GM18499 (cell line): ENCODE measurements at regions not wholly inside any gene's neighbourhood (a gene's known extent, or its start where the extent isn't known, plus 50 kb on each side); places are given as distances from the start of the nearest gene placed in this dataset.

Source experiments
- ATAC-seq: cut with Tn5 transposase; IDR thresholded peaks from one replicate; pipeline ENCODE4 v1.9.1; 2021; ENCODE audit warnings: moderate number of reproducible peaks; ENCODE audit not compliant: insufficient read depth, unreplicated experiment

GRCh38 chr11:128372977-128373376 is 214.4 kb downstream of the ETS1 start:
- ATAC-seq: no peak

GRCh38 chr11:128367573-128367972 is 219.8 kb downstream of the ETS1 start:
- no peak for ATAC-seq

- no peak for ATAC-seq
Observed at GRCh38 chr11:128365044-128365443, 222.3 kb downstream of the ETS1 start.

DNA sequence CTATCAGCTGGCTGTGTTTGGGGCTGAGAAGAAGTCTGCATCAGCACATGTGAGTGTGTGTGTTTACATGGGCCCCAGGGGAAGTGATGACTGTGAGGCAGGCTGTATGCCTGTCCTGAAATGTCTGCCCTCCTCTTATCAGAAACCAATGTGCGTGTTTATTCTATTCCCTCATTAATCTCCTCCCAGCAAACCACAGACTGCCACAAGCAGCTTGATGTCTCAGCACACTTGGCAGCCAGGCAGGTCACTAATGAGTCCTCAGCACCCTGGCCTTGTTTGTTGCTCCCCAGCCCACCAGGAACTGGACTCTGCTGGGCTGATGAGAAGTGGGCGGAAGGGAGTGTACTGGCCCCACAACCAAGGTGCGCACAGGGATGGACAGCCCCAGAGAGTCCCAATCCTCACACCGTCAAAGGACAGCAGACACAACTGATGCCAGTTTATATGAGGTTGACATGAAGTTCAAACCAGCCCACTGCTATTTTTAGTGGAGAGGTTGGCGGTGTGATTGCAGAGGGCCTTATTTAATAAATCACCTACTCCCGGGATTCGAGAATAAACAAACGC is 225.8 kb downstream of the ETS1 start:
- no peak for ATAC-seq

DNA sequence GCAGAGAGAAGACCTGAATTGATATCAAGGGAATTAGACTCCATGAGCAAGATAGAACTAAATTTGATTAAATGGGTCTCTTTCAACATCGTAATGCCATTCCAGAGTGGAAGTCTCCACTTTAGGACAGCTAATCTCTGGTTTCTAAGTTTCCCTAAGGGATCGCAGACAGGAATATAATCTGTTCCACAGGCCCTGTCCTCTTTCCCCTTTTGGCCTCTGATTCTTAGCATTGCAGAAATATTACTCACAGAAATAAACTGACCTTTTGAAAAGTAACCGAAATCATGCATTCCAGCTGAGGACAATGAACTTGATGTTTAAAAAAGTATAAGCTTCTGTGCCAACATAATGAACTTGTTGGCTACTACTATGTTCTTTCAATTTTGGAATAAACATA is 227.8 kb downstream of the ETS1 start:
- no peak for ATAC-seq

GRCh38 chr11:128357073-128357472 is 230.3 kb downstream of the ETS1 start:
- ATAC-seq: no peak

- no peak for ATAC-seq
Observed at GRCh38 chr11:128355558-128355957, 231.8 kb downstream of the ETS1 start.

DNA sequence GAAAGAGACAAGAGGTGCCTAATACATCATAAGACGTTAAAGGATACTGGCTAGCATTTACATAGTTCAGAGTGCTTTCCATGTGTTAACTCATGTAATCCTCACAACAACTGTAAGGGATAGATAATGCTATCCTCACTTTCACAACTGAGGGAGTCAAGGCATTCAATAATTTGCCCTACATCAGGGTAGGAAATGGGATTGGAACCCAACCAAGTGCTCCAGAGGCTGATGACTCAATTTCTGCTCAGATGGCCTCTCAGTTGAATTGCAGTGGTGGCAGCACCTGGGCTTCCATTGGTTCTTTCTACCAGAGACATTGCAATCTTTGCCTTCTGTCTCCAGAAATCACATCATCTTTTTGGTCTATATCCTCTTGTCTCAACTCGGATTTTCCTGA is 232.9 kb downstream of the ETS1 start:
- no peak for ATAC-seq

- ATAC-seq: no peak
Observed at GRCh38 chr11:128351168-128351567, 236.2 kb downstream of the ETS1 start.

DNA sequence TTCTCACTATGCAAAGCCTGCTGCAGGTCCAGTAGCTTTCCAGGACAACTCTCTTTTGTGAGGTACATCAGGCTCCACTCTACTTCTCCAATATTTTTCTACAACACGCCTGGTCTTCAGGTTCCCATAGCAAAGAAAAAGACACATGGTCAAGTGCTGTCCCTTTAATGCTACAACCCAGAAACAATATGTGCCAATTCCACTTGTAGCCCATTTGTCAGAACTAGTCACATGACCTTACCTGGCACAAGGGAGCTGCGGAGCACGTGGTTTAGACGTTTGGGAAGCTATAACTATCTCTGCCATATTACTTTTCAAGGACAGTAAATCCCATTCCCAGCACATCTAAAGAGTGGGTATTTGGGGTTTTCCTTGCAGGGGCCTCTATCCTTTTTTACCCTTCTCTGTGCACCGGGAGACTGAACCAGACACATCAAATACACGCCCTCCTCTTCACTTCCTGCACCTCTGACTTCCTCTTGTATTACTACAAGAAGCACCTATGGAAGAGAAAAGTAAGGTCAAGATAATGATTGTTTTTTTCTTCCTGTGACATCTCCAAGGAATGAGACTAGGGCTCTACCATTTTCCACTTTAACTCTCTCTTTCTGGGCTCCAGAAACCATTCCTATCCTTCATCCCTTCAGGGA is 237.6 kb downstream of the ETS1 start:
- no peak for ATAC-seq

DNA sequence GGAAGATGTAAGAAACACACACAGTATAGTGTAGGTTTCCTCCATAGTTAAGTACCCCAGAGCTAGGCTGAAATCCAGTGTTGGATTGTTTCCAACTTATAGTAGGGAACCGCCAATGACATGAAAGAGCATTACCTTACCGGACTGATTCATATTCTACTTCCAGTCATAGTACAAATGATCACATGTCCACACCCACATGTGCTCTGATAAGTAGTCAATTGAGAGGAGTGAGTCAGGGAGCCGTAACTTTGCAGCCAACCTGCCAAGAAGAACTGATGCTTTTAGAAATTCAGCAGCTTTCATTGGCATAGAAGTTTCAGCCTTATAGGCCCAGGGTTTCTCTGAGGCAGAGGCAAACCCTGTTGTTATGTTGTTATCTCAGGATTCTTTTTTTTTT is 240.6 kb downstream of the ETS1 start:
- no peak for ATAC-seq

- no peak for ATAC-seq
Observed at GRCh38 chr11:128345316-128345715, 242.0 kb downstream of the ETS1 start.

DNA sequence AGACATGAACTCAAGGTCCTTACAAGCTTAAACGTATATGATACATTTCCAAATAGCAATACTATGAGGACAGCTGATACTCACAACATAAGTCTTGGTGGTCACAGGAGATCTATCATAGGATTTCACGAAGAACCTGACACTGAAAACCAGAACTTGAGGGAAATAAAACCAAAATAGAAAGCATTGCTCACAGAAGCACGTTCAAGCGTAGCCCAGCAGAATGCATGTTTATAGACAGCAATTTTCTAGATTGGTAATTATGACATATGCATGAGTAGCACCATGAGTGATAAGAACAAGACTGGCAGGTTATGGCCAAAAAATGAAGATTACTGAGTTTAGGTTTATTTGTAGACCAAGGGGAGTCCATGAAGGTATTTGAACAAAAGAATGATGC is 243.5 kb downstream of the ETS1 start:
- ATAC-seq: no peak

- ATAC-seq: no peak
Observed at GRCh38 chr11:128343135-128343514, 244.2 kb downstream of the ETS1 start.

DNA sequence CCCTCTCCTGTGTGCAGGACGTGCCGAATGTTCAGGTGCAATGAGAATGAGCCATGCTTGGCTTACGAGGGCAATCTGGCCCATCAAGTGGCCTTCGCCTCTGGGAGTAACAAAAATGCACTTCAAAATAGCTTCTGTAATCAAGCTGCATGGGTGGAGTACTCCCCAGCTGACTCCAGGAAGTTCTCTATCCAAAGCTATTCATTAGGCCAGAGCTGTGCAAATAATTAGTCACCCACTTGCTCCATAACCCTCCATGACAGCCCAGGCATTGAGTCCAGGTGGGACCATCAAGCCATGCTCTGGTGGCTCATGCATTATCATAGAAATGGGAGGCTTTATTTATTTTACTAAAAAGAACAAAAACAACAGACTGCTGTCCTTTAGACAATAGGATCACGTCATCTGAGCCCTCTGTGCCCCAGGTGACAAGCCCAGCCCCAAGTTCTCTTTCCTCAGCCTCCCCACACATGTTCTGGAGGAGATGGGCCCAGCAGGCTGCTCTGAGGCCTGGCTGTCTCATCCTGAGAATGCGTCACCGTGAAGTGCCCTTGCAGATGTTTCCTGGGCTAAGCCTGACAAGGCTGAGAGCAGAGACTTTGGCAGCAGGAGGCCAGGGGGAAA is 244.7 kb downstream of the ETS1 start:
- no peak for ATAC-seq

DNA sequence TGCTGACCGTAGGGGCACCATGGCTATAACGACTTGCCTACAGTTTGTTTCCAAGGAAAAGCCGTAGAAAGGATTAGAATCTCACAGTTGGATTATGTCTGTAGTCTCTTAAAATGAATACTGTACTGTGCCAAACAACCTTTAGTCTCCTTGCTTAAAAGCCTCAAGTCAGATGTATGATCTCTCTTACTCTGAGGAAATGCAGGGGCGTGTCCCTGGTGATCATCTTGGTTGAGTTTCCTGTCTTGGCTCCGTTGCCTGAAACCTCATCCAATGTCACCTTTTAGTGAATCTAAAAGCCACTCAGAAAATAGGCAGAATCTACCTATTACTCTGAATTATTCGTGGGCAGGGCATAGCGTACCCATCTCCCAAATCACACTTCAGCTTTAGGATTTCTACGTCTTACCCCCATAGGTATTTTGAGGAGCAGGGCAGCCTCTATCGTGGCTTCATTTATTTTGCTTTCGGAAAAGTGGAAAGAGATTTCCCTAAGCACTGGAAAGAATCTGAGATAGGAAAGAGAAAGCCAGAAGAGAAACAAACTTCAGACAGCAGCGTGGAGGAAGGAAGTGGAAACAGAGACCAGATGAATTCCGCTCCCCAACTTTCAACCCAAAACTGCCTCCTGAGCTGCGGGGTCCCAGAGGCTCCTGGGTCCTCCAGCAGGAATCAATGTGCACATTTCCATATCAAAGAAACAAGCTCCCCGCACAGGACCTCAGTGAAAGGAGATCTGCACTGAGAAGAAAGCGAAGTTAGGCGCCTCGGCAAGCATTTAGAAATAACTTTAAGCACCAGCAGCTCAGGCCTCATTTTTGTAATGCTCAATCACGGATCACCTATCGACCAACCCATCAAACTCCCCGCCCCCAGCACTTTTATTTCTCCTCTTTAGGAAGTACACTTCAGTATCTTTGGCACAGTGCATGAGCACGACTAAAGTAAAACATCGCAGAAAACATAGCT is 245.8 kb downstream of the ETS1 start:
- ATAC-seq: no peak

GRCh38 chr11:128339792-128340191 is 247.6 kb downstream of the ETS1 start:
- ATAC-seq: no peak

DNA sequence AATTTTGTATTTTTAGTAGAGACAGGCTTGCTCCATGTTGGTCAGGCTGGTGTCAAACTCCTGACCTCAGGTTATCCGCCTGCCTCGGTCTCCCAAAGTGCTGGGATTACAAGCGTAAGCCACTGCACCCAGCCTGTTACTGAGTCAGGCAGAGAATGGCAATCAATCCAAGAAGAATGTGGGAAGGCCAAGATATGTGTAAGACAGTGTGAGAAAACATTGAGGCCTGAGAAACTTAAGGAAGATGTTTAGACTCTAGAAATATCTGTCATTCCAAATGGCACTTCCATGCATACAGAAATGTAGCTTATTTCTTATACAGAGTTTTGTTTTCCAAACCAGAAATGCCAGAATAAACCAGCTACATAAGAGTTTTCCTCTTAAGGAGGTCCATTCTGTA is 248.5 kb downstream of the ETS1 start:
- no peak for ATAC-seq

- ATAC-seq: no peak
Observed at GRCh38 chr11:128336203-128336602, 251.2 kb downstream of the ETS1 start.

- ATAC-seq: no peak
Observed at GRCh38 chr11:128335729-128336128, 251.6 kb downstream of the ETS1 start.
